Mammary epithelial cell (primary cell): ENCODE measurements at regions not wholly inside any gene's neighbourhood (a gene's known extent, or its start where the extent isn't known, plus 50 kb on each side); places are given as distances from the start of the nearest gene placed in this dataset.

Experiments
- CTCF ChIP-seq, 2 donors: IDR thresholded peaks in 1 of 2; conservative IDR thresholded peaks in 1 of 2; 2 replicates each; pipeline ENCODE4 v1.5.1; 2011 to 2012; ENCODE audit warnings: inconsistent platforms in 2 of 2, low read length in 2 of 2, mild to moderate bottlenecking in 2 of 2, control low read depth in 1 of 2, low read depth in 1 of 2; ENCODE audit not compliant: insufficient read depth in 1 of 2; ENCODE audit errors: extremely low read depth in 1 of 2
- EZH2 ChIP-seq: IDR thresholded peaks from 2 replicates; pipeline ENCODE4 v1.6.1; 2012; ENCODE audit warnings: low read length, inconsistent platforms, borderline replicate concordance

GRCh38 chr12:24708043-24708442 lies 240.9 kb downstream of the BCAT1 start:
- TF ChIP-seq CTCF (conservative IDR thresholded peaks at IDR 0.05 in 1 of 2, IDR thresholded peaks at IDR 0.05 in 1 of 2; ENCODE audit: extremely low read depth in 1 of 2, insufficient read depth in 1 of 2, low read depth in 1 of 2, low read length in 2 of 2) = no peak
- TF ChIP-seq EZH2 = no peak
